ENCODE measurements at regions not wholly inside any gene's neighbourhood (a gene's known extent, or its start where the extent isn't known, plus 50 kb on each side); places are given as distances from the start of the nearest gene placed in this dataset.

- no peak for TF ChIP-seq ZZZ3 (IDR thresholded peaks at IDR 0.05; ENCODE audit: control insufficient read depth, insufficient read length, low read depth)
- TF ChIP-seq TAF1 (IDR thresholded peaks at IDR 0.05; ENCODE audit: borderline replicate concordance, low read depth, low read length): no peak
- no peak for TF ChIP-seq MYC (IDR thresholded peaks at IDR 0.05; ENCODE audit: insufficient read depth, insufficient read length, insufficient replicate concordance, low read length, severe bottlenecking)
- no peak for TF ChIP-seq NRF1 (conservative IDR thresholded peaks at IDR 0.05; ENCODE audit: low read depth, low read length)
- no peak for TF ChIP-seq CTCF (IDR thresholded peaks at IDR 0.05 in 2 of 3, conservative IDR thresholded peaks at IDR 0.05 in 1 of 3; ENCODE audit: control insufficient read depth in 2 of 3, extremely low read depth in 1 of 3, insufficient read depth in 1 of 3, low read depth in 3 of 3, low read length in 3 of 3)
- no peak for TF ChIP-seq SRF (IDR thresholded peaks at IDR 0.05; ENCODE audit: low read depth in 2 of 2, low read length in 2 of 2)
- TF ChIP-seq IKZF1 (conservative IDR thresholded peaks at IDR 0.05): no peak
- TF ChIP-seq ZBTB33 (IDR thresholded peaks at IDR 0.05): no peak
- no peak for TF ChIP-seq BACH1 (IDR thresholded peaks at IDR 0.05; ENCODE audit: borderline replicate concordance)
- no peak for TF ChIP-seq SP1 (IDR thresholded peaks at IDR 0.05; ENCODE audit: low read depth, low read length)
- TF ChIP-seq POLR2A (IDR thresholded peaks at IDR 0.05; ENCODE audit: low read depth, low read length): no peak
- TF ChIP-seq ZNF24 (IDR thresholded peaks at IDR 0.05): no peak
- no peak for TF ChIP-seq HDAC6 (IDR thresholded peaks at IDR 0.05; ENCODE audit: unreplicated experiment)
These were observed 238.1 kb upstream of the SLC8A1 start for GRCh38 chr2:40690036-40690435.

All from GM12878 (cell line).